NCI-H526 (cell line): ENCODE measurements at regions not wholly inside any gene's neighbourhood (a gene's known extent, or its start where the extent isn't known, plus 50 kb on each side); places are given as distances from the start of the nearest gene placed in this dataset.
"Not testable (repeated sequence)": the region's sequence is repeated elsewhere in the genome, so short reads cannot be mapped to it uniquely, and the experiment has no call there.

Source experiments
- DNase-seq, 2 experiments: peaks; one replicate each; lab custom pipeline; 2025; lab: John Stamatoyannopoulos, UW

GRCh38 chr2:35301369-35301768, 1054.2 kb upstream of the CRIM1 start:
- DNase-seq, result no peak

DNA sequence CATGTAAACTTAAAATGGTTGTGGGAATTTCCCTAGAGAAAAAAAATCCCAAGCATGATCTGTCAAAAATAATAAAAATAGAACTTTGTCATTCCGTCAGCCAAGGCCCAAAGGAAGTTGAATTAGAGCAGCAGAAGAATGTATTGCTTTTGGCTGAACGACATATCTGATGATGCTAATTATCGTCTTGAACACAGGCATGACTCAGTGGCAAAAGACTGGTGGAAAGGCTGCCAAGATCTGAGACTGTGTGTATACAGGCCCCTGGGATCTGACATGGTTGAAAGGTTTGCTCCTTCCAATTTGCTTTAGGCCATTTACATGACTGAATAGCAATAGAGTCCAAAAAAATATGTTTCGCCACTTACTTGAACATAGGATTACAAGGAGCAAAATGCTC, 1057.1 kb upstream of the CRIM1 start:
- no peak for DNase-seq

DNA sequence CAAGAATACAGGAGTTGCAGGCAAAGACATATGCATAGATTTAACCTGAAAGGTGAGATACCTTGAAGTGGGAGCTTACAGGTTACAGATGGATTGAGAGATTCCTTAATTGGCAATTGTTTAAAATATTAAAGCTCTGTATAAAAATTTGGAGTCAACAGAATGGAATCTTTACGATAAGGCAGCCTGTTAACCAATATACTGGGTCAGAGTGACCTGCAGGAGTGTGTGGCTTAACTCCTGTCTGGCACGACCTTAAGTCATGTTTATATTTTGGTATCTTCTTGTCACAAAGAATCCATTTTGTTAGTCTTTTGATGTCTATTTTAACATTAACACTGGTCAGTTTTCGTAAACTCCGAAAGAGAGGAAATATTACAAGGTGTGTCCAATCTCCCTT, 1058.2 kb upstream of the CRIM1 start:
- DNase-seq, result no peak

GRCh38 chr2:35294636-35295263, 1060.8 kb upstream of the CRIM1 start:
- no peak for DNase-seq

DNA sequence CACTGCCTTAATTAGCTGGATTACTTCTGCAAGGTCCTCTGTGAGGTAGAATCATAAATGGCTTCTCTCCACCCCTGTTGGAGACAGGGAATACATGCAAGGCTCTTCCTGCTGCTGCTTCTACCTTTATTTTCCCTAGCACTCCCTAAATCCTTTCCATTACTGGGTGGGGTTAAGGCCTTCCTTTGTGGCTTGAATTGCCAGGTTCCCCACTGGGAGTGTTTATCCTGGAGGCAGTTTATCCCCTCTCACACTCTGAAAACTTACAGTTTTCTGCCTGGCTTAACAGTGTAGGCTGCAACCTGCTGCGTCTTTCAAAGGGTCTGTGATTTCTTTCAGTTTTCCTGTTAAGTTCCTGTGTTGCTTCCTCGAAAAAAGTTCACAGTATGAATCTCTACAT, 1062.3 kb upstream of the CRIM1 start:
- no peak for DNase-seq

DNA sequence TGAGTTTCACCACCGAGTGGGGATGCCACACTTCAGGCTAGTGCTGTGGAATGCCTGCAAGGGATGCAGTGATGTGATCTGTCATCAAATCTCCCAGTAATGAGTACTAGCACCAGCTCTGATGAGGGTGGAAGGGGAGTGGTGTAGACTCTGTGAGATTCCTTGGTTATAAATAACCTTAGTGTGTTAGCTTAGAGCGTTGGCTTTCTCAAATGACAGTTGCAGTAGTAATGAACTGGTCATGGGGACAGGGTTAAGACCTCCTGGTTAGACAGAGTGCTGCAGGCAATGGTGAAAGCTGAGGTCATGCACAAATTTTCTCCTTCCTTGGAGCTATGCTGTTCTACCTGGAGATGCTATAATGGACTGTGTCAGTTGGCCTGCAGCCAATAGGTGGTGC, 1063.4 kb upstream of the CRIM1 start:
- no peak for DNase-seq

- DNase-seq, result no peak
Measured at GRCh38 chr2:35281702-35282101, 1073.9 kb upstream of the CRIM1 start.

DNA sequence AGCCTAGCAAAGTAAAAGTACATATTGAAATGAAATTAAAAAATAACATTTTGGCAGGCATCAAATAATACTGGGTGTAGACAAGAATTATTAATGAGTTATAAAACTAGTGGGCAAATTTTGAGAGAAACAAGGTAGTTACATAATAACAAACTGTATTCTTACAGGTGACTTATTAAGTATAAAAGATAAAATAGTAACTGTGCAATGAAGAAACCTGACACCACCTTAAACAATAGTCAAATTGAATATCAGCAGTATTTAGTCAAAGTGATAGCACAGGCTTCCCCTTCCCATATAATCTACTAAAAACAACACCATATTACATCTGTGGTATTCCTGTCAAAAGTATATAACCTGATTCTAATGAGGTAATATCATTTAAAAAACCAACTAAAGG, 1099.8 kb upstream of the CRIM1 start:
- DNase-seq, result peak in 1 of 2 experiments; percentile 22

DNA sequence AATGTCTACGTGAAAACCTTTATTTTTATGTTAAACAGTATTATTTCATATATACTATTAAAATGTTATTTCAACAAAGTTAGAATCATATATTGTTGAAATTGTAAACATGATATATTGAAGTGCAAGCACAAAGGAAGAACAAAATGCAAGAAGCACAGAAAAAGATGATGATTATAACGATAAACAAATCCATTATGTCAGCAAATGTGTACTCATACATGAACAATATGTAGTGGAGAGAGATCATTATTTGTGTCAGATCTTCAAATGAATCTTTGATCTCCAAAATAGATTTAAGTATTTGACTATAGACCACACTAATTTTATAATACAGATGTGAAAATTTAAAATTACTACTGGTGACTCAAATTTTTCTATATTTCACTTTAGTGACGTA, 1104.4 kb upstream of the CRIM1 start:
- DNase-seq, result no peak

GRCh38 chr2:35246702-35247101, 1108.9 kb upstream of the CRIM1 start:
- no peak for DNase-seq

- no peak for DNase-seq
Measured at GRCh38 chr2:35228584-35228983, 1127.0 kb upstream of the CRIM1 start.

DNA sequence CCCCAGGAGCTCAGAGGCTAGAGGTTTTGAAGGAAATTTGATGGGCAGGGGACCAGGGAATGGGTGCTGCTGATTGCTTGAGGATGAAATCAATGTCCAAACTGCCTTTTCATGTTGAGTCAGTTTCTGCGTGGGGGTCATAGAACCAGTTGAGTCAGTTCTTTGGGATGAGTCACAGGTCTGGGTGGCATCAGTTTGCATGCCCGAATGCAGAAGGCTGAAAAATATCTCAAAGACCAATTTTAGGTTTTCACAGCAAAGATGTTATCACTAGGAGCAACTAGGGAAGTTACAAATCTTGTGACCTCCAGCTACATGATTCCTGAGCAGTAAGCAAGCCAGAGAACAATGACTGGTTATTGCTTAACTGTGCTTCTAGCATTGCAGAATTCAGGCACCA, 1135.1 kb upstream of the CRIM1 start:
- no peak for DNase-seq

GRCh38 chr2:35204881-35205280, 1150.7 kb upstream of the CRIM1 start:
- DNase-seq, result no peak

DNA sequence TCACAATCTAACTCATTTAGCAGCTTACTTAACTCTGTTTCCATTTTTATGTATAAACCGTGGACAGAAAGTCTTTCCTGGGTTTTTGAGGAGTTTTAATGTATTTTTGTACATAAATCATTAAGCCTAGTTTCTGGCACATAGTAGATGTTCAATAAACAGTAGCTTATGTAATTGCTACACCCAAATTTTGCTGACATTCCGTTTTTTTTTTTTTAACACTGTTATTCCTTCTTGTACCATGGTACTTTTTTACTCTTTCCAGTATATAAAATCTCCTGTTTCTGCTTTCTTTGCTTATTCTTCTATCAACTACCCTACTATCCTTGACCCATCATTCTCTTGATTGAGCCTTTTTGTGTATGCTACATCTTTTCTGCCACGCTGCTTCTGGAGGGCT, 1151.3 kb upstream of the CRIM1 start:
- DNase-seq, result no peak

- DNase-seq, result peak in 1 of 2 experiments; percentile 16
Measured at GRCh38 chr2:35199298-35199697, 1156.3 kb upstream of the CRIM1 start.

- DNase-seq, result no peak
Measured at GRCh38 chr2:35185861-35186412, 1169.6 kb upstream of the CRIM1 start.

DNA sequence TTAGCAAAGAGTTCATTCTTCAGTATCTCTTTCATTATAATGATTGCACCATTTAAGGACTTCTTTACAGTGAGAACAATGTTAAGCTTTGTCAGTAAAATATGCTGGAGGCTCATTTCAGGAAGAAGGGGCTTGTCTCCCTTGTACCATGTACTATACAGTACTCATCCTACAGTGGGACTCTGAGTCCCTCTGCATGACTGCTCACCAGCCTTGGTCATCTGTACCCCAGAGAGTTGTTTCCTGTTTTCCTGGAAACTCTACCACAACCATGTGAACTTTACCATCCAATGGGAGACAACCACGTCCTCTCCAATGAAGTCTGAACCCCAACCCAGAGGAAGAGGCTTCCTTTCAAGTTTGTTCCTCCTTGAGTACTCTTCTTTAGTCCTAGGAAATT, 1171.1 kb upstream of the CRIM1 start:
- no peak for DNase-seq

DNA sequence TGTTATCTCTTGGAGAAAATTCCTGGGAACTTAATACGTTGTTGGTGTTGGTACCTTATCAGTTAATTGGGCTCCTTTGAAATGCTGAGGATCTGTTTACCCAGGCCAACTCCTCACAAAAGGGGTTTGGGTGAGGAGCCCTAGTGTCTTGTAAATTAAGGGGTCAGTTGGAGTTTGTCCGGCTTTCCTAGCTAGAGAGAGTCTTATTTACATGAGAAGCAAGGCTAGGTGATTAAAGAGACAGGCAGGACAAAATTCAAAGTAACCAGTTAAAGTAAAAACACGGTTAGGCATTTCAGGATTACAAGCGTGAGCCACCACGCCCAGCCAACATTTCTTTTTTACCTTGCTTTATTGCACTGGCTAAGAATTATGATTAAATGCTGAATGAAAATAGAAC, 1178.9 kb upstream of the CRIM1 start:
- DNase-seq, result not testable (repeated sequence)

DNA sequence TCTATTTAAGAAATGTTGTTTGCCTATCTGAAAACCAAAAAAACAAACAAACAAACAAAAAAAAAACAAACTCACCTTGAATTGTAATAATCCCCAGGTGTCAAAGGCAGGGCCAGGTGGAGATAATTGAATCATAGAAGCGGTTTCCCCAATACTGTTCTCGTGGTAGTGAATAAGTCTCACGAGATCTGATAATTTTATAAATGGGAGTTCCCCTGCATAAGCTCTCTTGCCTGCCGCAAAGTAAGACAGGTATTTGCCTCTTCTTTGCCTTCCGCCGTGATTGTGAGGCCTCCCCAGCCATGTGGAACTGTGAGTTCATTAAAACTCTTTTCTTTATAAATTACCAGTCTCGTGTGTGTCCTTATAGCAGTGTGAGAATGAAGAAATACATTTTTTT, 1180.7 kb upstream of the CRIM1 start:
- no peak for DNase-seq

- no peak for DNase-seq
Measured at GRCh38 chr2:35172687-35173086, 1182.9 kb upstream of the CRIM1 start.

- peak in 1 of 2 experiments; percentile 6 for DNase-seq
Measured at GRCh38 chr2:35168351-35168750, 1187.2 kb upstream of the CRIM1 start.

GRCh38 chr2:35163948-35164347, 1191.6 kb upstream of the CRIM1 start:
- DNase-seq, result peak; percentile 60 to 70

DNA sequence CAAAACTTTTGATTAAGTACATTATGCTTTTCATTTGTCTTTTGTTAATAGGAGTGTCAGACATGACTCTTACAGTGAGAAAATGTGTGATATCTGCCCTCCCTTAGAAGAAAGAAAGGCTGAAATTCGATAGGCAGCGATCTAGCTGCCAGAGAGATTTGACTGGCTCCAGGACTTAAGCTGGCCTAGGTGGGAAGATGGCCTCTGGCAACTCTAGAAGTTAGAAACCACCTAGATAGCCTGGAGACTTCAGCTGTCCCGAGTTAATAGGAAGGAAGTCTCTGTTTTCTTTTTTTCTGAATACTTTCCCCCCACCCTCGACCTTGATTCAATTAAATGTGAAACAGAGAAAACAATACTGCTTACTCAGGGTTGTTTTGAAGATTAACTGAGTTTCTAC, 1194.7 kb upstream of the CRIM1 start:
- DNase-seq, result no peak

GRCh38 chr2:35125871-35126270, 1229.7 kb upstream of the CRIM1 start:
- DNase-seq, result no peak
